Epidermal melanocyte (primary cell): ENCODE measurements at regions not wholly inside any gene's neighbourhood (a gene's known extent, or its start where the extent isn't known, plus 50 kb on each side); places are given as distances from the start of the nearest gene placed in this dataset.
"Not testable (repeated sequence)": the region's sequence is repeated elsewhere in the genome, so short reads cannot be mapped to it uniquely, and the experiment has no call there.

Source experiments
- DNase-seq: peaks from one replicate; pipeline ENCODE4 v3.0.0; 2011; ENCODE audit warnings: low spot score; ENCODE audit not compliant: insufficient read length

GRCh38 chr2:138267902-138268254, 233.7 kb upstream of the SPOPL start:
- no peak for DNase-seq

GRCh38 chr2:138269765-138270164, 231.8 kb upstream of the SPOPL start:
- no peak for DNase-seq

GRCh38 chr2:138271467-138271866, 230.1 kb upstream of the SPOPL start:
- DNase-seq, result no peak

GRCh38 chr2:138272524-138273195, 228.9 kb upstream of the SPOPL start:
- no peak for DNase-seq

- DNase-seq, result not testable (repeated sequence)
Observed at GRCh38 chr2:138273280-138273679, 228.3 kb upstream of the SPOPL start.

- DNase-seq, result no peak
Observed at GRCh38 chr2:138274421-138275291, 226.9 kb upstream of the SPOPL start.

GRCh38 chr2:138275292-138275690, 226.3 kb upstream of the SPOPL start:
- DNase-seq, result no peak

- no peak for DNase-seq
Observed at GRCh38 chr2:138275881-138276280, 225.7 kb upstream of the SPOPL start.

GRCh38 chr2:138276339-138276738, 225.2 kb upstream of the SPOPL start:
- DNase-seq, result no peak

- no peak for DNase-seq
Observed at GRCh38 chr2:138277062-138277461, 224.5 kb upstream of the SPOPL start.

- DNase-seq, result peak; percentile 48
Observed at GRCh38 chr2:138279871-138280270, 221.7 kb upstream of the SPOPL start.

GRCh38 chr2:138280999-138281695, 220.4 kb upstream of the SPOPL start:
- no peak for DNase-seq

GRCh38 chr2:138282014-138282672, 219.4 kb upstream of the SPOPL start:
- no peak for DNase-seq

GRCh38 chr2:138291805-138292204, 209.8 kb upstream of the SPOPL start:
- no peak for DNase-seq

GRCh38 chr2:138293045-138293444, 208.5 kb upstream of the SPOPL start:
- DNase-seq, result no peak

- DNase-seq, result no peak
Observed at GRCh38 chr2:138293549-138293948, 208.0 kb upstream of the SPOPL start.

- no peak for DNase-seq
Observed at GRCh38 chr2:138294451-138294850, 207.1 kb upstream of the SPOPL start.

GRCh38 chr2:138296365-138296764, 205.2 kb upstream of the SPOPL start:
- no peak for DNase-seq

GRCh38 chr2:138298120-138298814, 203.3 kb upstream of the SPOPL start:
- DNase-seq, result no peak

- DNase-seq, result no peak
Observed at GRCh38 chr2:138298900-138299299, 202.7 kb upstream of the SPOPL start.

- no peak for DNase-seq
Observed at GRCh38 chr2:138306626-138307025, 194.9 kb upstream of the SPOPL start.
